NCI-H2171 (cell line): ENCODE measurements at regions not wholly inside any gene's neighbourhood (a gene's known extent, or its start where the extent isn't known, plus 50 kb on each side); places are given as distances from the start of the nearest gene placed in this dataset.
"Not testable (repeated sequence)": the region's sequence is repeated elsewhere in the genome, so short reads cannot be mapped to it uniquely, and the experiment has no call there.

Experiments used
- DNase-seq: peaks from one replicate; lab custom pipeline; 2025; lab: John Stamatoyannopoulos, UW

DNA sequence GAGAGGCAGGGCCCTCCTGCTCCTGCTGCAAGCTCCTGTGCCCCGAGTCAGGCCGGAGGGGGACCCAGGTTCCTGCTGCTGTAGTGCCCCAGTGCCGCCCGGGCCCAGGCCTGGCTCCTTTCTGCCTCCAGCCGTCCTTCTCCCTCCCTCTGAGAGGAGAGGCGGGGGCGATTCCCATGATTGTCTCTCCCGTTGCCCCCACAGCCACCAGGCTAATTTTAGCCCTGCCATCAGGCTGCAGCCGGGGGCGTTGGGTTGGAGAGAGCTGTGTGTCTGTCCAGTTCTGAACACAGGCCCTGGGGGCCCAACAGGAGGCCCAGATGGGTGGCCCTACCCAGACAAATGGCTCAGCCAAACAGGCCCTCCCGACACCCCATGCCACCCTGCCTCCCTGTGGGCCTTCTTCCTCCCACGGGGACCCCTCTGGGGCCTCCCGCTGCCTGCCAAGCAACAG, 214.8 kb downstream of the TBC1D2B start:
- no peak for DNase-seq

DNA sequence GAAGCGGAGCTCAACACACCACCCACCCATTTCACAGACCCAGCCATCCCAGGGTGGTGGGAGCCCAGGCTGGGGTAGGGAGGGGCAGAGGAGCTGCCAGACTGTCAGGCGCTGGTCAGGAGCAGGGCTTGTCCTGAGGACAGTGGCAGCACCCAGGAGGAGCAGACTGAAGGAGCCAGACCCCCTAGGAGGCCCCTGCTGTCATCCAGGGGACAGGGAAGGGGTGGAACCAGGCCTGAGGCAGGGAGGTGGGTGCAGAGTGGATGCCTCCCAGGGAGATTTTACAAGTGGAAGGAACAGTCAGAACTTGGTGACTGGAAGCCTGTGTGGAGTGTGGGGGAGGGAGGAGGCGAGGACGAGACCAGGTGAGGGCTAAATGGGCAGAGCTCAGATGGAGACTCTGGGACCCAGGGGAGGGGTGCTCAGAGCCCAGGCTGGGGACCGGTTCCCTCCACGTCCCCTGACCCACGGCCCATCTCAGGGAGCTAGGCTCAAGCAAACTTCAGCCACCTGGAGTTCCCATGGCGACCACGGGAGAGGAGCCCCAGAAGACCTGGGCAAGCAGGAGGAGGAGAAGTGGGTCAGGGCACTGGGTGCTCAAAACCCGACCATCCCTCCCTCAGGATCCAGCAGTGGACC, 215.4 kb downstream of the TBC1D2B start:
- not testable (repeated sequence) for DNase-seq

DNA sequence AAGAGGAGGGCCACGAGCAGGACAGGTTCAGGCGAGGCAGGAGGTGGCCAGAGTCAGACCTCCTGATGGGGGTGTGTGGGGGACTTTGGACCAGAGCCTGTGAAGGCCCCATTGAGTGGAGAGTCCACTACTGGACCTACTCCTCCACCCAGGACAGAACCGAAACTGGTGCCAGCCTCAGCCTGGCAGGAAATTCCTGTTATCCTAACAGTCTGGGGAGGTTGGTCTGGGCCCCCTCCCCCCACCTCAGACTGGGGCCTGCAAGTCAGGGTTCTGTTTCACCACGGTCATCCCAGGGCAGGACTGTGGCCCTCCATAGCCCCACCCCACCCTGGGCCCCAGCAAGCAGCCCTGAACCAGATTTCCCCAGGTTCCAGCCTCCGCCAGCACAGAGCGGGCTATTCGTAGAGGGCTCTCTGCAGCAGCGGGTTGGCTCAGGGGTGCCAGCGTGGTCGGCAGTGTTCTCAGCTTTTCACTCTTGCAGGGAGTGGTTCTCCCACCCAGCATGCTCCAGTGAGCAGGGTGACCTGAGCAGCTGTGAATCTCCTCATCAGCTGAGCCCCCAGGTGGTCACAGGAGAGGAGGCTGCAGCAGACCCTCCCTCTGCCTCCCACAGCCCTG, 217.3 kb downstream of the TBC1D2B start:
- DNase-seq: no peak

DNA sequence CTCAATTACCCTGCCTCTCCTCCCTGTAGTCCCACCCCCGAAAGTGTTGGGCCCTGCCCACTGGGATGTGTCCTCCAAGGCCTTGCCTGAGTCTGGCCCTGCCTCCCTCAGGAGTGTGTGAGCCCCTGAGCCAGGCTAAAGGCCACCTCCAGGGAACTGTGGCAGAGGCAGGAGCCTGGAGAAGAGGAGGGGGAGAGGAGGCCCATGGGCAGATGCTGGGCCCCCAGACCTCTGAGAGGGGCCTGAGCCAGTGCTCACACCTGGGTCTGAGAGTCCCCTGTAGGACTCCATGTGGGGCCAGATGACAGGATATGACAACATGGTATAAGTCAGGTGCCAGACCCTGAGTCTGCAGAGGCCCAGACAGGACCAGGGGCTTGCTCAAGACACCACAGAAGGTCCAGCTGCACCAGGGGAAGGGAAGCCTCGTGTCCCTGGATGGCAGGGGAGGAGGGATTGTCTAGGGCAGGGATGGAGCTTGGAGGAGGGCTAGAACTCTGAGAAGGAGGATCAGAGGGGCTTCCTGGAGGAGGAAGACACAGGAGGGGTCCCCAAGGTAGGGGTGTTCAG, 217.9 kb downstream of the TBC1D2B start:
- no peak for DNase-seq

DNA sequence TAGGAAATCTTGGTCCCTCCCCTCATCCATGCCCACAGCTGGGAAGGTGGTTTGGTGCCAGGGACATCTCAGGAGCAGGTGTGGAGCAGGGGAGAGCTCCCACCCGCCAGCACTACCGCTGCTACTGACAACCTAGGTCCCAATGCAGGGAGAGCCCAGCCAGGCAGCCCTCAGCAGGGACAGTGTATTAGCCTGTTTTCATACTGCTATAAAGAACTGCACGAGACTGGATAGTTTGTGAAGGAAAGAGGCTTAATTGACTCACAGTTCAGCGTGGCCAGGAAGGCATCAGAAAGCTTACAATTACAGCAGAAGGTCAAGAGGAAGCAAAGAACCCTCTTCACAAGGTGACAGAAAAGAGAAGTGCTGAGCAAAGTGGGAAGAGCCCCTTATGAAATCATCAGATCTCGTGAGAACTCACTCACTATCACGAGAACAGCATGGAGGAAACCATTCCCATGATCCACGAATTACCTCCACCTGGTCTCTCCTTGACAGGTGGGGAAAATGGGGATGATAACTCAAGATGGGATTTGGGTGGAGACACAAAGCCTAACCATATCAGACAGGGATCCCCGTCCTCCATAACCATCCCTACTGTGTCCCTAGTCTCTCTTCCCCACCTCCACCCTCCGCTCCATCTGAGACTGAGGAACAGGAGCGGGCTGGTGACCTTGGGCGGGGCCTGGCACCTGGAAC, 218.6 kb downstream of the TBC1D2B start:
- DNase-seq: no peak

DNA sequence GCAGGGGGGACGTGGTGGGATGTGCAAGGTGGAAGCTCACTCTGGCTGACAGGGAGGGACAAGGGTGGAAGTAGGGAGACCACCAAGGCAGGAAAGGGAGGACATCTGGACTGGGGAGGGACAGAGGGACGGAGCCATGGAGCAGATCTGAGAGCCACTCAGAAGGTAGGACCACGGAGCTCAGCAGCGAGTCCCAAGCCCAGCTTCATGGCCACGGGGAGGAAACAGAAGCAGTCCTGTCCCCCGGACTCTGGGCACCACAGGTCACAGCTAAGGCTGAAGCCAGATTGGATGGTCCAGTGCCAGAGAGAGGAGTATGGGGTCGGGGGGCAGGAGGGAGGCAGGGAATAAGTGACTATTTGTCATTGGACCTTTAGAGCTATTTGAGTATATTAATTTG, 220.1 kb downstream of the TBC1D2B start:
- no peak for DNase-seq

DNA sequence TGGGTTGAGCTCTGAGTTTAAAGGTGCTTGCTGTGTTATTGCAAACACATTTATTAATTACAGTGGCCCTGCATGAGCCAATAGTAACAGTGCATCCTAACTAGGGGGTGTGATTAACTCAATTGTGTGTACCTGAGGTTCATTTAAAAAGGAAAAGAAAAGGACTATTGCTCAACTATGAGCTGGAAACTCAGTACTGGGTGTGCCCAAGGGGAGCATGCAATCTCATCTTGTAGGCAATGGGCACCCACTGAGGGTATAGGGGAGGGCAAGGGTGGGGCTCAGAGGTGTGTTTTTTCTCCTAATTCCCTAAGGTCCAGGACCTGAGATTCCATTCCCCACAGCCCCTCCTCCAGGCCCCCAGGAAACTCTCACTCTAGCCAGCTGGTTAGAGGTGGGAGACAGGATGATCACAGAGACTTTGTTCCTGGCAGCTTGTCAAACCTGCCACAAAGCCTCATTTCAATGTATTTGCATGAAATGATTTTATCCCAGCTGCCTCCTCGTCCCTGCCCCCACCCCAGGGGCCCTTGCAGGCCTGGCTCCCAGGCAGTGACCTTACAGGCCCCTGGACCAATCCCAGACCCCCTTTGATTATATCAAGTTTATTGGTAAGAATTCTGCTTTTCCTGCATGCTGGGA, 220.7 kb downstream of the TBC1D2B start:
- DNase-seq: peak; percentile 36

DNA sequence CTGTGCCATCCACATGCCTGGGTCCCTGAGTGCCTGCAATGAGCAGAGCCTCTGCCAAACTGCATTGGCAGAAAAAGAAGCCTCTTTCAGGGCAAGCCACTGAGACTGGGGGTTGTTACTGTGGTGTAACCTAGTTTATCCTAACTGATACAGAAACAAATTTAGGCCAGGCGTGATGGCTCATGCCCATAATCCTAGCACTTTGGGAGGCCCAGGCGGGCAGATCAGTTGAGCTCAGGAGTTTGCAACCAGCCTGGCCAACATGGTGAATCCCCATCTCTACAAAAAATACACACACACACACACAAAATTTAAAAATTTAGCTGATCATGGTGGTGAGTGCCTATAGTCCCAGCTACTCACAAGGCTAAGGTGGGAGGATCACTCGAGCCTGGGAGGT, 221.6 kb downstream of the TBC1D2B start:
- no peak for DNase-seq

DNA sequence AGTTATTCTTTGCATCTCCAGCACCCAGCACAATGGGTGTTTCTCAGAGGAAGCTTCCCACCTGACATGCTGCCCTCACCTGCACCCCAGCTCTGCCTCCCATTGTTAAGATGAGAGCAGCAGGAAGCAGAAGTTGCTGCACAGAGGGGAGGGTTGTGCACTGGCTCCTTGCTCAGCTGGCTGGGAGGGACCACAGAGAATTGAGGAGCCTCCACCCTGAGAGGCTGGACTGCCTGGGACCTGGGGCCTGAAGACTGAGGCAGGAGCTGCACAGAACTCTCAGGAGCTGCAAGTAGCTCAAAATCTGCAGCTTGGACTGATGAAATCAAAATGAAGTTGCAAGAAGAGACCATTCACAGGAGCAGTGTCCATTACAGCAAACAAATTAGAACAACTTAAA, 222.3 kb upstream of the LINGO1 start:
- no peak for DNase-seq

DNA sequence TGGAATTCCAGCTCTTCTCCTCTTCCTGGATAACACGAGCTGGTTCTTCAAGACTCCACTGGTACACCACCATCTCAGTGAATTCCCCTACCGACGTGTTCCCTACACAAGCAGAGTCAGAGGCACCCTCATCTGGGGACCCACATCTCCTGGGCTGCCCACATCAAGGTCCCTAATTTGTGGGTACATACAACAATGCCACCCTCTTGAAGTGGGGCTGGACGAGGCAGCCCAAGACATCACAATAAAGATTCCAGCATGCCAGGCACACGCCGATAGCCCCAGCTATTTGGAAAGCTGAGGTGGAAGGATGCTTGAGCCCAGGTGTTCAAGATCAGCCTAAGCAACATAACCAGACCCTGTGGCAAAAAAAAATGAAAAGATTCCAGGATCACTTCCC, 221.2 kb upstream of the LINGO1 start:
- no peak for DNase-seq

DNA sequence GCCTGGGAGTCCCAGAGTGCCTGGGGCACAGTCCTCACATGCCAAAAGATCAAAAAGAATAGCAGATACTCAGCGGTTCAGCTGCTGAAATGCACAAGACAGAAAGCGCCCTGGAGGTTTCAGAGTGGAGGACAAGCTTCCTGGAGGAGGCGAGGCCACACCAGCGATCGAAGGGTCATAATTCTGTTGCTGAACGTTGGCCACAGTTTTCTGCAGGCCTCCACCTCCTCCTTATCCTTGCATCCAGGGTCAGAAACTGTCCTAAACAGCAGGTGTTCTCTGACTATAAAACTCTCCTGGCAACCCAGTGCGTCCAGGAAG, 220.3 kb upstream of the LINGO1 start:
- no peak for DNase-seq

DNA sequence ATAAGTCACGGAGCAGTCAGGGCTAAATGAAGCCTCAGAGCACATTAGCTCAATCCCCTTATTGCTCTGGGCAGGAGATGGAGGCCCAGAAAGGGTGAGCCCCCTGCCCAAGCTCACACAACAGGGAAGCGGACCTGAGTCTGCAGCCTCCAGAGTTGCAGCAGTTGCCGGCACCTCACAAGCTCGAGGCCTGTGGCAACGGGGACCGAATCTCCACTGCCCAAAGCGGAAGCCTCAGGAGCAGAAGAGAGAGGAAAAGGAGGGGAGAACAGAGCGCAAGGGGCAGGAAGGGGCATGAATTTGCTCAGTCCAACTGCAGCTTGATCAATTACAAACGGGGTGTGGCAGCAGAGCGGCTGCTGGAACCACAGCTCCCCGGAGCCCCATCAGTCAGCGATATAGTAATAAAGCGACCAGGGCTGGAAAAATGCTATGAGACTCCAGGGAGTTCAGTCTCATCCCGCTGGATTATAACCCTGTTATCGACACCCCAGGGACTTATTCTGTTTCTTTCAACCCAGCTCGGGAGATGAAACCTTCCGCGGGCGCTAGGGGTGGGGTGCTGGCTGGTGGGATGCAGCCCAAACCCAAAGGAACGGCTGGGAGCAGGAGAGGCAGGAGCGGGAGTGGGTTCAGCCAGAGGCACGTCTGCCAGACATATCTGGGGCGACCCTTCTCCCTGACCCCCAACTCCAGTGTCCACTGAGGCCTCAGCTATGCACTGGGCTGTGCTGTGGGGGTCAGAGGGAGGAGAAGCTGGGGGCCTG, 219.7 kb upstream of the LINGO1 start:
- no peak for DNase-seq

DNA sequence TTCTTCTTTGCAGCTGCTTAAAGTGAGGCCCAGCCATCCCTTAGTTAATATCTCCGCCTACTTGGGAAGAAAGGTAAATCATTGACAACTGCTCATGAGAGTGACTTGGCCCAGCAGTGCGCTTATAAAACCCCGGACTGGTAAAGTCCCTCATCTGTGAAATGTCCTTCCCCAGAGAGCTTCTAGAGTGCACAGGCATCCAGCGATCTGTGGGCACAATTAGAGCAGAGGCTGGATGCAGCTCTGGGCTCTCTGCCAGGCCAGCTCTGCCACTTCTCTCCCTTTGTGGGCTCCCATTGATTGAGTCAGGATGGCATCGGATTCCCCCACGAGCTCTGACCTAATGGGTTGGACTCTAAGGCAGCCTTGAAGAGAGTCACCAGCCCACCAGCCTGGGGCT, 219.0 kb upstream of the LINGO1 start:
- DNase-seq: peak; percentile 83

DNA sequence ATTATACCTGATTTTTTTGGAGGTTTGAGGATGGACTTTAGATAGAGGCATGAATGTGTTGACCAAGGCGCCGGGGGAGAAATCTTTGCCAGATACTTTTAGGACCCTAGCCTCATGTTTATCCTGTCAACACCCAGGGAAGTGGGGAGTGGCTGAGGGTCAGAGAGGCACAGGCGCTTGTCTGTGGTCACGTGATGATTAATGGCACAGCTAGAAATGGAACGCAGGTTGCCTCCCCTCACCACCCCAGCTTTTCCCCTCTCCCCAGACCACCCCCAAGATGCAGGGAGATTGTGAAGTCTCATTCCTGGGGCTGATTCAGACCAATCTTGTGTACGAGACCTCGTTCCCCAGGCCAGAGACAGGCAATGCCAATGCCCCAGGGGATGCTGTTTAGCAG, 218.4 kb upstream of the LINGO1 start:
- no peak for DNase-seq

DNA sequence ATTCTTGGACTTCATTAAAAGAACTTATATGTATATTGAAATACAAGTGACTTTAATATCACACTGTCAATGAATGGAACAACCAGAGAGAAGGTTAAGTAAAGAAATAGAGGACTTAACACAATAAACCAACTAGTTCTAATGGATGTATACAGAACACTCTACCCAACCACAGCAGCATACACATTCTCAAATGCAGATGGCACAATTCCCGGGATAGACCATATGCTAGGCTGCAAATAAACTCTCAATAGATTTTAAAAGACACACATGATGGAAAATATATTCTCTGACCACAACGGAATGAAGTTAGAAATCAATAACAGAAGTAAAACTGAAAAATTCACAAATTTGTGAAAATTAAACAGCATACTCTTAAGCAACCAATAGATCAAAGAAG, 214.3 kb upstream of the LINGO1 start:
- DNase-seq: peak; percentile 34

DNA sequence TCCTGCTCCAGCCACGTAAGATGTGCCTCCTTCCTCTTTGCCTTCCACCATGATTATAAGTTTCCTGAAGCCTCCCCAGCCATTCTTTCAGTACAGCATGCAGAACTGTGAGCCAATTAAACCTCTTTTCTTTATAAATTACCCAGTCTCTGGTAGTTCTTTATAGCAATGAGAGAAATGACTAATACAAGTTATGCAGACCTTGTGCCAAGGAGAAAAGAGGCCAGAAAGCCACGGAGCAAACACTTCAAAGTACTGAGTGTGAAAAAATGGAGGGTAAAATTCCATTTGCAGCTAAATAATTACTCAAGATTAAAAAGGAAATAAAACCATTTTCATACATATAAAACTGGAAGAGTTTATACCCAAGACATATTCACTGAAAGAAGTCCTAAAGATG, 213.6 kb upstream of the LINGO1 start:
- no peak for DNase-seq

DNA sequence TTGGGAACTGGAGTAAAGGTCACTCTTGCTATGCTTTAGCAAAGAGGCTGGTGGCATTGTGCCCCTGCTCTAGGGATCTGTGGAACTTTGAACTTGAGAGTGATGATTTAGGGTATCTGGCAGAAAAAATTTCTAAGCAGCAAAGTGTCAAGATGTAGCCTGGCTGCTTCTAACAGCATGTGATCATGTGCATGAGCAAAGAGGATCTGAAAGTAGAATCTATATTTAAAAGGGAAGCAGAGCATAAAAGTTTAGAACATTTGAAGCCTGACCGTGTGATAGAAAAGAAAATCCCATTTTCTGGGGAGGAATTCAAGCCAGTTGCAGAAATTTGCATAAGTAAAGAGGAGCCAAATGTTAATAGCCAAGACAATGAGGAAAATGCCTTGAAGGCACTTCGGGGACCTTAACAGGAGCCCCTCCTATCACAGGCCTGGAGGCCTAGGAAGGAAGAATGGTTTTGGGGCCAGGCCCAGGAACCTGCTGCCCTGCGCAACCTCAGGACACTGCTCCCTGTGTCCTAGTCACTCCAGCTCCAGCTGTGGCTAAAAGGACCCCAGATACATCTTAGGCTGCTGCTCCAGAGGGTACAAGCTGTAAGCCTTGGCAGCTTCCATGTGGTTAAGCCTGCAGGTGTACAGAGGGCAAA, 212.2 kb upstream of the LINGO1 start:
- DNase-seq: no peak

DNA sequence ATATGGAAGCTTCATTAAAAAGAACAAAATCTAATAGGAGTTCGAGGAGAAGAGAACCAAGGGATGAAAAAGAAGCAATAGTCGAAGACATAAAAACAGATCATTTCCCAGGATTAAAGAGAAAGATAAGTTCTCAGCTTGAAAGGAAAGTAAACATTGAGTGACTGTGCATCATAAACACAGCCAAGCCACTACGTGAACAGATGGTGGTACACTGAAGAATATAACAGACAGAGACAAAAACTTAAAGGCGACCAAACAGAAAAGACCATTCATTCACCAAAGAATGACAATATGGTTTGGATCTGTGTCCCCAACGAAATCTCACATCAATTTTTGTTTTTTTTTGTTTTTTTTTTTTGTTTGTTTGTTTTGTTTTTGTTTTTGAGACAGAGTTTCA, 210.8 kb upstream of the LINGO1 start:
- DNase-seq: no peak

DNA sequence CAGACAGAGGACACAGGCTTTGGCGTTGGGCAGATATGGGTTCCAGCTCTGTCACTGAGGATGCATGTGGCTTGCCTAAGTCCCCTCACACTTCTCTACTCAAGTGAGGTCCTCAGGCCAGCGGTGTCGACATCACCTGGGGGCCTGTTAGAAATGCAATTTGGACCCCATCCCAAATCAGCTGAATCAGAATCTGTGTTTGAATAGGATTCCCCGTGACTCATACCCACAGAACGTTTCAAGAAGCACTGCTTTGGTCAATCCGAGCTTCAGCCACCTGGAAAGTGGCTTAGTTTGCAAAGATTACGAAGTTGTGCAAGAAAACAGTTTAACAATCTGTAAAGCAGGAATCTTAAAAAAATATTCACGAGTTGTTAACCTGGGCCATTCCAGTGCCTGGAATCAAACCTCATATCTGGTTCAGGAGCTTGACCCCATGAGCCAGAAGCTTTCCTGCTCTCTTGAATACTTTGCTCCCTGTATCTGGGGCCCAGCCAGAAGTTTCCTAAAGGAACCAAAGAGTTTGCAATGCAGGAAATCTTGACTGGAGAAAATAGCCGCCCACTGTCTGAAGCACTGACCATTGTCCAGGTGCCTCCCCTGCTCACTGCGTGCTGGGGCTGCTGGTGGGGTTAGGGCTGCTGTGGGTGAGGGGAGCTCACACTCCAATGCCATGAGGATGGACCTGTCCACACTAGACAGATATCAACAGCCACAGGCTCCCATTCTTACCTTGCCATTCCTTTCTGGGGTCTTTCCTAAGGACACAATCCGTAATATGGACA, 208.5 kb upstream of the LINGO1 start:
- DNase-seq: no peak

DNA sequence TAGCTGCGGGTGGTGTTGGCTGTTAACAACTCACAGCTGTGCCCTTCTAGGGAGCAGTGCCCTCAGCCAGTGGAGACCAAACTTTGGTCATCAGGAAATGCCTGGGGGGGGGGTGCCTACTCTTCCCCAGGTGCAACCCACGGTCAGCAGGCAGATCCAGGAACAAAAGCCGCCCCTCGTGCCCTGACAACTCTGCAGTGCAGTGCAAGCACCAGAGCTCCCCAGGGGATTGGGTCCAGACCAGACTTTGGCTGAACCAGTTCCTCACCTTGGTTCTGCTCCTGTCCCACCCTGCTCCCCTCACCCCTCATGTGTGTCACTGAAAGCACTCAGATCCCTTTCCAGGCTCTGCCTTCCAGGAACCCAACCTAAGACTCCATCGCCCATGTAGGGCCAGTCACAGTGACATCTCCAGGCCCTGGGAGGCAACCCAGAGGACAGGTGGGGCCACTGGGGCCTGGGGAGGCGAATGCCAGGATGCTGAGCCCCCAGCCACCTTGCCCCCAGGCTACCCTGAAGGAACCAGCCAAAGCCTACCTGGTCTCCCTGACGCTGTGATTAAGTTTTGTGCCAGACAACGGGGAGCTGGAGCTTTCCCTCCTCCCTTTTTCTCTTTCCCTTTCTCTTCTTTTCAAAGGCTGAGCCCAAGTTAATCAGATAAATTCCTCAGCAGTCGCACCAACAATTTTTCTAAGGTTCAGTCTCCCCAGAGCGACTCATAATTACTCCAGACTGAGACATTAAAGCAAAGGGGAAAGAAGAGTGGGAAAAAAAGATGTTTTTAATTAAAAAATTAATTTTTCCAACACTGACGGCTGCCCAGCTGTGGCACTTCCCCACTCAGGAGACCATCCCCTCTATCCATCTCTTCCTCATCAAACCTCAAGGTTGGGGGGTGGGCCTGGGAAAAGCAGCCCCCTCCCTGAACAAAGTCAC, 207.5 kb upstream of the LINGO1 start:
- no peak for DNase-seq
